HG03280 (cell line): ENCODE measurements at regions not wholly inside any gene's neighbourhood (a gene's known extent, or its start where the extent isn't known, plus 50 kb on each side); places are given as distances from the start of the nearest gene placed in this dataset.
"Not testable (repeated sequence)": the region's sequence is repeated elsewhere in the genome, so short reads cannot be mapped to it uniquely, and the experiment has no call there.

Experiments used
- ATAC-seq: cut with Tn5 transposase; IDR thresholded peaks from one replicate; pipeline ENCODE4 v1.9.1; 2021; ENCODE audit warnings: mild to moderate bottlenecking, moderate library complexity; ENCODE audit not compliant: unreplicated experiment

GRCh38 chr7:20839196-20839735, 52.6 kb upstream of the SP8 start:
- no peak for ATAC-seq

GRCh38 chr7:20839987-20840386, 53.3 kb upstream of the SP8 start:
- ATAC-seq: no peak

GRCh38 chr7:20846791-20847190, 60.1 kb upstream of the SP8 start:
- ATAC-seq: no peak

GRCh38 chr7:20858951-20859350, 72.3 kb upstream of the SP8 start:
- no peak for ATAC-seq

DNA sequence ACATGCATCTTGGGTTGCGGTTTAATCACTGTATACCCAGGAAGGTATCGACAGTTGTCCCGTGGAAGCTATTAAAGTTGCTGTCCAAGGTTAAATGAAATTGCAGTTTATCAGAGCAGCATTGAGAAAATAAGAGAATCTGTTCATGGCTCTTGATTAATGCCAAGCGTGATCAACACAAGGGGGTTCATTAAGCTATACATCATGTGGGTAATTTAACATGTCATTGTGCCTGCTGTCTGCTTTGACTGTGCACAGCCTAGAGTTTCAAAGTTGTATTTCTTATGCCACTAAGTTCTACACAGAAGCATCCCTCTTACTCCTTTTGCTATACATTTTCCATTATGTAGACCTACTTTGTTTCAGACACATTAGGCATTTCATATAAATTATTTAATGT, 74.8 kb upstream of the SP8 start:
- ATAC-seq: no peak

- ATAC-seq: no peak
These were observed 75.9 kb upstream of the SP8 start for GRCh38 chr7:20862554-20862953.

- ATAC-seq: no peak
These were observed 77.5 kb upstream of the SP8 start for GRCh38 chr7:20864221-20864620.

DNA sequence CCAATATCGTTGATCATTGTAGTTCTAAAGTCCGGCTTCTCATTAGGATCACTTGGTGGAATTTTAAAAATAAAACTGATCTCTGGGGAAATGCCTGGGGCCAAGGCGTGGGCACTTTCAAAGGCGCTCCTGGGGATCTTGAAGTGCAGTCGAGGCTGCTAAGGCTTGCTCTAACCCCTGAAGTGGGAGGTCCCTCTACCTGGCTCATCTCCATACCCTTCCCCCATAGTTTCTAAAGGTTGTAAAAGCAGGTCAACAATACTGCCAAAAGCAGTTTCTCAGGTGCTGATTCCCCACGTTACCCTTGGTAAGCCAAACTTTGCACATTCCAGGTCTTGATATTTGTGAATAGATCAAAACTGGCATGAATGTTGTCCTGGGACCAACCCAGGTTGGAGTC, 79.0 kb upstream of the SP8 start:
- no peak for ATAC-seq

DNA sequence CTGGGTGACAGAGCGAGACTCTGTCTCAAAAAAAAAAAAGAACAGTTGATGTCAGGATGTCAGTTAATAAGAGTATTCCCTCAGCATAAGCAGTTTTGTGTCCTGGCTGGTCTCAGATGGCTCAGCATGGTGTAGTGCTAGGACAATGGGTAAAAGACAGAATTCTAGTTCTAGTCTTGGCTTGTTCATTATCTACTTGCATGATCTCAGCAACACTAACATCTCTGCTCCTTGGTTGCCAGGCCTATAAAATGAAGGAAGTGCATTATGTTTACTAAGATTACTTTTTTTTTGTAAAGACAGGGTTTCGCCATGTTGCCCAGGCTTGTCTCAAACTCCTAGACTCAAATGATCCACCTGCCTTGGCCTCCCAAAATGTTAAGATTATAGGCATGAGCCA, 84.3 kb upstream of the SP8 start:
- ATAC-seq: no peak

- ATAC-seq: no peak
These were observed 106.1 kb upstream of the SP8 start for GRCh38 chr7:20892776-20893175.

- no peak for ATAC-seq
These were observed 108.1 kb upstream of the SP8 start for GRCh38 chr7:20894806-20895205.

GRCh38 chr7:20895563-20895962, 108.9 kb upstream of the SP8 start:
- ATAC-seq: no peak

DNA sequence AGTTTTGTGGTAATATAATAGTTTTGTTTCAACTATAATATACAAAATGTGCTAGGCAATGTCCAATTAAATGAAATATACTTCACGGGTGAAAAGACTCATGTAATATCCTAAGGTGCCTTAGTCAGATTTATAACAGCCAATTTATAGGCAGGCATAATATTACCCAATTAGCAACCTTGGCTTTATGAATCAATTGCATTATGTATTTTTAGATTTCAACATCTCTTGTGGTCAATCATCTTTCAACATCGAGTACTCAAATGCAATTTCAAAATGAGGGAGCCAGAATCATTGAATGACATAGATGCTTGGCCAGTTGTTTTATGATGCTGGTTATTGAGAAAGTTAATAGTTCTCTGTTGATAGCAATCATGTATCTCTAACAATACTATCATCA, 110.3 kb upstream of the SP8 start:
- no peak for ATAC-seq

DNA sequence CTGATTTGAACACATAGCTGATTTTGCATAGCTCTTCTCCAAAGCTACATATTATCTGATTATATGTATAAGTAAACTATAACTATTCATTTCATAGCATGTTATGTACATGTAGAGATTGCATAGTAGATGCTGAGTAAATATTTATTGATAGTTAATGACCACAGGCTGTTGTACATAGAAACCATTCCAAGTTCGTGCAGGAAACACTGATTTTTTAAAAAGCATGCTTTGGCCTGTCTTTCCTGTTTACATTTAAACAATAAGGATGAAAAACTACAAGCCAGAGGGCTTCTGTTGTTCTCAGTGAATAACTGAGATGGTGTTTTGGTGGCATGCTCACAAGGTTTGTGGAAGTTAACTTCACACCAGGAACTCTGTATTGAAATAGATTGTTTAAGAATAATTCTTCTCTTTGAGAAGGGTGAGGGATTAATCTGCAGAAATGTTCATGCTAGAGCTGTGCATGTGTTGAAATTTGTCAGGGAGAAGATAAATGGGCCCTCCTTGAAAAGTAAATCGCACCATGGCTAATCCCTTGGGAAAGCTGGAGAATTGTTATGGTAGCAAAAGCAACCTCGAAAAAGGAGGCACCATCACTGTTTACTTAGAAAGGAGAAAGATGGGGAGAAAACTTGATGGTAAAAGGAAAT, 120.2 kb upstream of the SP8 start:
- ATAC-seq: no peak

GRCh38 chr7:20911081-20911480, 124.4 kb upstream of the SP8 start:
- no peak for ATAC-seq

- ATAC-seq: no peak
These were observed 127.2 kb upstream of the SP8 start for GRCh38 chr7:20913853-20914252.

- ATAC-seq: no peak
These were observed 129.6 kb upstream of the SP8 start for GRCh38 chr7:20916311-20916710.

DNA sequence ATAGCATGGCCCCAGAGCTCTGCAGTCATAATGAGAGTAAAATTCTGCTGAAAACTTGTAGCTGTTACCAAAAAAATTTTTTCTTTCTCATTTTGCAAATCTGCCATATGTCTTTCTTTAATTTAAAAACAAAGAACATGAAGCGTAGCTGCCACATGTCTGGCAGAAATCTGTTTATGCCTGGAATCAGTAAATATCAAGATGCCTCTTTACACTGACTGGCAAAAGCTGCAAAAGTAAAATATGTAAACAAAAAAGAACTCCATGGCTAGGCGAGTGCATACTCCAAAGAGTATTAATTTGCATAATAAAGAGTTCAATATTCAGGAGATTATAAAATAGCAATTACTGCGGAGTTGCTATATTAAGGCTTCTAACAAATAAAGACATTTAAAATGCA, 130.9 kb upstream of the SP8 start:
- no peak for ATAC-seq

DNA sequence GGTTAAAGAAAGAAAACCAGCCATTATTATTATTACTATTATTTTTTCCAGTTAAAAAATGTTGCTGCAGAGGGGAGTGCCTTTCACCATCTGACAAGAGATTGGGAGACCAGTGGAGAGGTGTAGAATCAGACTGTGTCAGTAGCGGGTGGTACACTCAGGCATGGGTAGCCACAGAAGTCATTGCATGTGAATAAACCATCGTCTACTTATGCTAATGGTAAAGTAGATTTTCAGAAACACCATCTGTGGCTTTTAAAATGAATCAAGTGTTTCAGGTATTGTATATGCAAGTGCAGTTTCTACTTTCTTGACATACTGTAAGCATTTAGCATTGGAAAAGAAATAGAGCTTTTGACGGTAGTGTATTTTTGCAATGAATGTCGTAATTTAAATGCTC, 131.5 kb upstream of the SP8 start:
- no peak for ATAC-seq

GRCh38 chr7:20927178-20927577, 140.5 kb upstream of the SP8 start:
- not testable (repeated sequence) for ATAC-seq

DNA sequence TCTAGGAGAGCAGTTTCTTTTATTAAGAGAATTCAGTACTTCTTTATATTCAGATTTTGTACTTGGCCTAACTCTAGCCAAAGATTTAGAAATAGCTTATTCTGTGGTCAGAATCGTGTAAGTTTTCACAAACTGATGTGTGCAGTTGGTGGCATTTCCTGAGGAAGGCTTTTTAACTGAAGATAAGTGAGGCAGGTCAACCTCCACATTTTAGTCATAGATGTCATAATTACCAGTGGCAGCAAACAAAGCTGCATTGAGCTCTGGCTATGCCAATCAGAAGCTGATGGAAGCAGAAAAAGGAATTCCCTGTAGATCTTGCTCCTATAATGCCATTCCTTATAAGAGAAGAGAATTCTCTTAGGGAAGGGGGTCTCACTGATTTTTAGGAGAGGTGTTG, 141.3 kb upstream of the SP8 start:
- ATAC-seq: no peak

DNA sequence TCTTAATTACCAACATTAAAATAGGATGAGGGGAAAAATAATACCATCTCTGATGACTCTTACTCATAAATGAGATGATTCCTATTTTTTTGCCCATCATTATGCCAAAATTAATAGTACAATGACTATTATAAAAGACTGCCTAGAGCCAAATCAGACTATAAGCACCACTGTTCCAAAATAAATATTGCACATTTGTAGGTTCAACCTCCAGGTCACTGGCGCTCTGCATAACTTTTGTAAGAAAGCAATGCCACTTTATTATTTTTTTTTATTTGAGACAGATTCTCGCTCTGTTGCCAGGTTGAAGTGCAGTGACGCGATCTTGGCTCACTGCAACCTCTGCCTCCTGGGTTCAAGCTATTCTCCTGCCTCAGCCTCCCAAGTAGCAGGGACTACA, 142.5 kb upstream of the SP8 start:
- no peak for ATAC-seq

GRCh38 chr7:20931739-20932138, 145.1 kb upstream of the SP8 start:
- no peak for ATAC-seq
